GM12872 (cell line): ENCODE measurements at regions not wholly inside any gene's neighbourhood (a gene's known extent, or its start where the extent isn't known, plus 50 kb on each side); places are given as distances from the start of the nearest gene placed in this dataset.

Experiments
- CTCF ChIP-seq: IDR thresholded peaks from 3 replicates; pipeline ENCODE4 v1.5.1; 2011; ENCODE audit warnings: low read depth, mild to moderate bottlenecking, low read length, moderate library complexity; ENCODE audit not compliant: insufficient read depth

- no peak for TF ChIP-seq CTCF
Measured at GRCh38 chrX:7759830-7760229, 83.1 kb upstream of the VCX start.

- TF ChIP-seq CTCF = no peak
Measured at GRCh38 chrX:7746856-7747255, 96.1 kb upstream of the VCX start.

GRCh38 chrX:7730071-7730470, 112.9 kb upstream of the VCX start:
- no peak for TF ChIP-seq CTCF

GRCh38 chrX:7720519-7720918, 122.5 kb upstream of the VCX start:
- TF ChIP-seq CTCF = no peak

- TF ChIP-seq CTCF = no peak
Measured at GRCh38 chrX:7714351-7714750, 128.6 kb upstream of the VCX start.

GRCh38 chrX:7711167-7711566, 131.8 kb upstream of the VCX start:
- TF ChIP-seq CTCF = no peak

GRCh38 chrX:7709845-7710244, 133.1 kb upstream of the VCX start:
- no peak for TF ChIP-seq CTCF

GRCh38 chrX:7706032-7706431, 136.9 kb upstream of the VCX start:
- no peak for TF ChIP-seq CTCF
